ENCODE measurements at regions not wholly inside any gene's neighbourhood (a gene's known extent, or its start where the extent isn't known, plus 50 kb on each side); places are given as distances from the start of the nearest gene placed in this dataset.

DNA sequence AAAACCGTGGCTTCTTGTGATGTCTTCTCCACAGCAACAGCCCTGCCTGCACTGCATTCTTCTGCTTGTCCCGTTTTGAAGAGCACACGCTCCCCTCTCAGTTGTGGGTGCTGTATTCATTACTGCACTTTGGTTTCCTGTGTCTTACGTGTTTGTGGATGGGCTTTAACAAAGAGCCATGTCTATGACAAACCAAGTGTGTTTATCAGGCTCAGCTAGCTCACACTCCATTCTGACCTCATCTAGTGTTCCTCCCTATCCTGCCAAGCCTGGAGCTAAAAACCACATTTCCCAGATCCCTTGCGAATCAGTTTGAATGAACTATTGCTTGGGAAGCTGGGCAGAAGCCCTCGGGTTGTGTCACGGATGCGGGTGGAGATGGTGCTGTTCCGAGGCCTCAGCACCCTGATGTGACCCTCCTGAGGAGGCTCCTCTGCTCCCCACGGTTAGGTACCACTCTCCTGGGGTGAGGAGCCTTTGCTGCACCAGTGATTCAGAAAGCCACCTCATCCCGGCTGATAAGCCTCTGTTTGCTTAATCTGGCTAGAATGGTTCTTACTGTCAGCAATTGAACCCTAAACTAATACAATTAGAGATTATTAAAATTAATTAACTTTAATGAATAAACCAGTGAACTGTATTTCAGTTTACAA is 116.5 kb downstream of the GALR1 start:
- Histone ChIP-seq H2AFZ (ENCODE audit: low read length) (no peak overlapping the region), H3K4me3 (ENCODE audit: low read length in 2 of 2) (no peak overlapping the region), H3K14ac (ENCODE audit: low read length) (no peak overlapping the region), H4K91ac (ENCODE audit: low read depth, low read length, poor library complexity) (no peak overlapping the region), H3K23ac (ENCODE audit: low read depth, low read length, poor library complexity) (no peak overlapping the region), H3K9me3 (replicated peaks in 1 of 2; ENCODE audit: control insufficient read depth in 2 of 2, insufficient read depth in 1 of 2, low read depth in 1 of 2, low read length in 2 of 2) (peaks cover 0 to 10% of the 10 kb centered on the region in 2 donors), H3K4me2 (ENCODE audit: insufficient read depth, low read length, poor library complexity, severe bottlenecking) (no peak overlapping the region), H3K36me3 (replicated peaks in 1 of 2; ENCODE audit: control insufficient read depth in 2 of 2, insufficient read depth in 2 of 2, low read length in 2 of 2) (no peaks in the 10 kb centered on the region), H3K9ac (ENCODE audit: low read depth, low read length, poor library complexity) (no peak overlapping the region), H3K4ac (ENCODE audit: low read length) (no peak overlapping the region), H3K4me1 (ENCODE audit: control insufficient read depth in 2 of 2, insufficient read depth in 1 of 2, low read depth in 1 of 2, low read length in 2 of 2) (no peaks in the 10 kb centered on the region), H3K79me1 (ENCODE audit: low read depth, low read length) (no peaks in the 10 kb centered on the region), H3K27ac (replicated peaks; ENCODE audit: low read length) (no peak overlapping the region), H3K18ac (ENCODE audit: low read length) (no peak overlapping the region), H2AK5ac (ENCODE audit: low read depth, low read length) (no peak overlapping the region), H3K27me3 (ENCODE audit: control insufficient read depth in 3 of 3, insufficient read depth in 3 of 3, low read depth in 1 of 3, low read length in 3 of 3) (no peaks in the 10 kb centered on the region), H2BK5ac (ENCODE audit: low read length) (no peak overlapping the region), H2BK120ac (ENCODE audit: low read depth, low read length) (no peak overlapping the region), H2BK15ac (ENCODE audit: low read length) (no peak overlapping the region), H4K8ac (ENCODE audit: low read depth, low read length) (no peak overlapping the region), H2BK12ac (ENCODE audit: low read length) (no peak overlapping the region)
- no CpG with 5 or more reads among the region's 11 CpGs for WGBS, 2 donors (ENCODE audit: extremely low coverage in 2 of 2, insufficient read length in 2 of 2, insufficient replicate concordance in 1 of 2)
- DNase-seq (ENCODE audit: low spot score): no peak

DNA sequence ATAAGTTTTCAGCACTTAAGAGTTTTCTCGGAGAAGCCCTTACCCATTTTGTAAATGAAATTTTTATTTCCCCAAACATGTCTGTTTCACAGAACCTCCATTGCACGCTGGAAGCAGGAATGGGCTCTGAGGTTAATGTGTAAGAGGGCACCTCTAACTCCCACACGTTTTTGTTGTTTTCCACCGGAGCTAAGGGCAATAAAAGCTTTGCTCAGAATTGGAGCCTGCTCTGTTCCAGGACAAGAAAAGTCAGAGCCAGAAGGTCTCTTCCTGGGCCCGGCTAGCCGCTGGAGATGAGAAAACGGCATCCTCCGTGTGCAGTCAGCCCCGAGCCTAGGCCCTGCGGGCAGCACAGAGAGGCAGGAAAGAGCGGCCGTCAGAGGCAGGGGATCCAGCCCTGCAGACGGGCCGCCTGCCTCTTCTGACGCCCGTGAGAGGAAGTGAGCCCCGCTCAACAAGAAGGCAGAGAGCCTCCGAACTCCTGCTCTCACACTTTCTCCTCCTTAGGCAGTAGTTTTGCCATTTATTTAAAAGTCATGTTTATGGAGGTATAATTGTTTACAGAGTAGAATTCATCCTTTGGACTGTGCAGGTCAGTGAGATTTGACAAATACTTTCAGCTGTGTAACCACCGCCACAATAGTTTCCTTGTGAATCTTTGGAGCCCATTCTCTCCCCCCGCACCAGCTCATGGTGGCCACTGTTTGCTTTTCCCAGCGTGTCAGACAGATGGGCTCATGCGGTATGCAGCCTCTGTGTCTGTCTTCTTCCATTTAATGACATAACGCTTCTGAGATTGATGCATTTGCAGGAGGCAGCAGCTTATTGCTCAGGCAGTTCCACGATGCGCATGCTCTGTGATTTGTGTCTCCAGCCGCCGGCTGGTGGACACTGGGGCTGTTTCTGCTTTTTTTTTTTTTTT is 117.3 kb downstream of the GALR1 start:
- Histone ChIP-seq H3K27ac (replicated peaks; ENCODE audit: low read length) (no peak overlapping the region), H3K9ac (ENCODE audit: low read depth, low read length, poor library complexity) (no peak overlapping the region), H3K36me3 (replicated peaks in 1 of 2; ENCODE audit: control insufficient read depth in 2 of 2, insufficient read depth in 2 of 2, low read length in 2 of 2) (no peaks in the 10 kb centered on the region), H3K4ac (ENCODE audit: low read length) (no peak overlapping the region), H2BK15ac (ENCODE audit: low read length) (no peak overlapping the region), H3K14ac (ENCODE audit: low read length) (no peak overlapping the region), H2BK120ac (ENCODE audit: low read depth, low read length) (no peak overlapping the region), H2AK5ac (ENCODE audit: low read depth, low read length) (no peak overlapping the region), H3K4me1 (ENCODE audit: control insufficient read depth in 2 of 2, insufficient read depth in 1 of 2, low read depth in 1 of 2, low read length in 2 of 2) (no peaks in the 10 kb centered on the region), H4K91ac (ENCODE audit: low read depth, low read length, poor library complexity) (no peak overlapping the region), H3K9me3 (replicated peaks in 1 of 2; ENCODE audit: control insufficient read depth in 2 of 2, insufficient read depth in 1 of 2, low read depth in 1 of 2, low read length in 2 of 2) (peaks cover 0 to 8% of the 10 kb centered on the region in 2 donors), H2BK12ac (ENCODE audit: low read length) (no peak overlapping the region), H4K8ac (ENCODE audit: low read depth, low read length) (peak overlapping the region; percentile 49), H2AFZ (ENCODE audit: low read length) (peak overlapping the region; percentile 37), H3K18ac (ENCODE audit: low read length) (peak overlapping the region; percentile 32), H3K4me3 (ENCODE audit: low read length in 2 of 2) (no peak overlapping the region), H3K79me1 (ENCODE audit: low read depth, low read length) (no peaks in the 10 kb centered on the region), H2BK5ac (ENCODE audit: low read length) (no peak overlapping the region), H3K4me2 (ENCODE audit: insufficient read depth, low read length, poor library complexity, severe bottlenecking) (no peak overlapping the region), H3K27me3 (ENCODE audit: control insufficient read depth in 3 of 3, insufficient read depth in 3 of 3, low read depth in 1 of 3, low read length in 3 of 3) (no peaks in the 10 kb centered on the region), H3K23ac (ENCODE audit: low read depth, low read length, poor library complexity) (no peak overlapping the region)
- no CpG with 5 or more reads among the region's 27 CpGs for WGBS, 2 donors (ENCODE audit: extremely low coverage in 2 of 2, insufficient read length in 2 of 2, insufficient replicate concordance in 1 of 2)
- DNase-seq (ENCODE audit: low spot score): no peak

DNA sequence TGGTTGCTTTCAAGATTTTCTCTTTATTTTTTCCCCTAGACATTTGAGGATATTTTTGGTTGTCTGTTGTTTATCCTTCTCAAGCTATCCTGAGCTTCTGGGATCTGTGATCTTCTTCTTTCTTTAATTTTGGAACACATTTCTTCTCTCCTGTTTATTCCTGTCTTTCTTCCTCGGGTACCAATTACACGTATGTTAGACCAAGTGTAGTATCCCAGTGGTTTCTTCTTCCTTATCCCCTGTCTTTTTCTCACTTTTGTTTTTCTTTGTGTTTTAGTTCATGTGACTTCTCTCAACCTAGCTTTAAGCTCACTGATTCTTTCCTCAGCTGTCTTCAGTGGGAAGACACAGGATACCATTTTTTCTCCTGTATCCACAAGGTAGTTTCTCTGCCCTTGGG is 120.0 kb downstream of the GALR1 start:
- Histone ChIP-seq H3K4ac (ENCODE audit: low read length) (no peak overlapping the region), H2AFZ (ENCODE audit: low read length) (no peak overlapping the region), H2BK12ac (ENCODE audit: low read length) (no peak overlapping the region), H3K36me3 (replicated peaks in 1 of 2; ENCODE audit: control insufficient read depth in 2 of 2, insufficient read depth in 2 of 2, low read length in 2 of 2) (no peaks in the 10 kb centered on the region), H3K79me1 (ENCODE audit: low read depth, low read length) (no peaks in the 10 kb centered on the region), H4K91ac (ENCODE audit: low read depth, low read length, poor library complexity) (no peak overlapping the region), H3K18ac (ENCODE audit: low read length) (no peak overlapping the region), H2BK15ac (ENCODE audit: low read length) (no peak overlapping the region), H3K9ac (ENCODE audit: low read depth, low read length, poor library complexity) (no peak overlapping the region), H3K14ac (ENCODE audit: low read length) (no peak overlapping the region), H3K9me3 (replicated peaks in 1 of 2; ENCODE audit: control insufficient read depth in 2 of 2, insufficient read depth in 1 of 2, low read depth in 1 of 2, low read length in 2 of 2) (peaks cover 0 to 8% of the 10 kb centered on the region in 2 donors), H2BK120ac (ENCODE audit: low read depth, low read length) (no peak overlapping the region), H2BK5ac (ENCODE audit: low read length) (no peak overlapping the region), H3K27ac (replicated peaks; ENCODE audit: low read length) (no peak overlapping the region), H3K4me3 (ENCODE audit: low read length in 2 of 2) (no peak overlapping the region), H3K27me3 (ENCODE audit: control insufficient read depth in 3 of 3, insufficient read depth in 3 of 3, low read depth in 1 of 3, low read length in 3 of 3) (no peaks in the 10 kb centered on the region), H2AK5ac (ENCODE audit: low read depth, low read length) (no peak overlapping the region), H3K4me2 (ENCODE audit: insufficient read depth, low read length, poor library complexity, severe bottlenecking) (no peak overlapping the region), H3K4me1 (ENCODE audit: control insufficient read depth in 2 of 2, insufficient read depth in 1 of 2, low read depth in 1 of 2, low read length in 2 of 2) (no peaks in the 10 kb centered on the region), H4K8ac (ENCODE audit: low read depth, low read length) (no peak overlapping the region), H3K23ac (ENCODE audit: low read depth, low read length, poor library complexity) (no peak overlapping the region)
- WGBS, 2 donors (ENCODE audit: extremely low coverage in 2 of 2, insufficient read length in 2 of 2, insufficient replicate concordance in 1 of 2): no CpG with 5 or more reads among the region's 2 CpGs
- DNase-seq (ENCODE audit: low spot score): no peak

DNA sequence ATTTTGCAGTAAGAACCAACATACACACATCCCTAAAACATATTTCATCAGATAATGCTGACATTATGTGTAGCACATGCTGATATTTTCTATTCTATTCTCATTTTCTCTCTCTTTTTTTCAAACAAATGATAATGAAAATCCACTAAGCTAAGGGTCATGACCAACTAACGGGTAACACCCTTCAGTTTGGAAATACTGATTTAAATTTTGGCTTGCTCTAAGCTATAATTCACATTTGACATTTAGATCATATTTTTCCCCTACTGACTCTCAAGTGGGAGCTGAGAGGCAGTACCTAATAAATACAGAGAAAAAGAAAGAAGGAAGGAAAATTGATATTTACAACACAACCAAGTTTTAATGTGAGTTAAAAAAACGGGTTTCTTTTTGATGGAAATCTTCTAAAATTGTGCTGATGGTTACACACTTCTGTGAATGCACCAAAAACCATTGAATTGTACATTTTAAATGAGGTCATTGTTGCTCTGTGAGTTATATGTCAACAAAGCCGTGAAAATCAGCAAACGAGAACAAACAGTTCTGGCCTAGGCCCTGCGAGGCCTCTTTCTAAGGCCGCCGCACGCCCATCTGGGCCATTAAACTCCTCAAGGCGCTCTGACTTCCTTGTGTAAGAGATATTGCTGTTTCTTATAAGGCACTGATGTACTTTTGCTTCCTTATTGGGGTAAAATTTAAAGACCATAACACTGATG is 124.2 kb downstream of the GALR1 start:
- Histone ChIP-seq H3K27me3 (ENCODE audit: control insufficient read depth in 3 of 3, insufficient read depth in 3 of 3, low read depth in 1 of 3, low read length in 3 of 3) (no peaks in the 10 kb centered on the region), H3K4me1 (ENCODE audit: control insufficient read depth in 2 of 2, insufficient read depth in 1 of 2, low read depth in 1 of 2, low read length in 2 of 2) (no peaks in the 10 kb centered on the region), H4K8ac (ENCODE audit: low read depth, low read length) (no peak overlapping the region), H3K14ac (ENCODE audit: low read length) (no peak overlapping the region), H3K79me1 (ENCODE audit: low read depth, low read length) (no peaks in the 10 kb centered on the region), H3K9me3 (replicated peaks in 1 of 2; ENCODE audit: control insufficient read depth in 2 of 2, insufficient read depth in 1 of 2, low read depth in 1 of 2, low read length in 2 of 2) (peaks cover 0 to 6% of the 10 kb centered on the region in 2 donors), H3K9ac (ENCODE audit: low read depth, low read length, poor library complexity) (no peak overlapping the region), H2BK120ac (ENCODE audit: low read depth, low read length) (no peak overlapping the region), H3K4me2 (ENCODE audit: insufficient read depth, low read length, poor library complexity, severe bottlenecking) (no peak overlapping the region), H3K36me3 (replicated peaks in 1 of 2; ENCODE audit: control insufficient read depth in 2 of 2, insufficient read depth in 2 of 2, low read length in 2 of 2) (no peaks in the 10 kb centered on the region), H3K23ac (ENCODE audit: low read depth, low read length, poor library complexity) (no peak overlapping the region), H2BK12ac (ENCODE audit: low read length) (no peak overlapping the region), H2AFZ (ENCODE audit: low read length) (peak overlapping the region; percentile 40), H4K91ac (ENCODE audit: low read depth, low read length, poor library complexity) (no peak overlapping the region), H3K4ac (ENCODE audit: low read length) (no peak overlapping the region), H2BK15ac (ENCODE audit: low read length) (no peak overlapping the region), H2BK5ac (ENCODE audit: low read length) (no peak overlapping the region), H3K18ac (ENCODE audit: low read length) (no peak overlapping the region), H2AK5ac (ENCODE audit: low read depth, low read length) (no peak overlapping the region), H3K27ac (replicated peaks; ENCODE audit: low read length) (no peak overlapping the region), H3K4me3 (ENCODE audit: low read length in 2 of 2) (no peak overlapping the region)
- no CpG with 5 or more reads among the region's 9 CpGs for WGBS, 2 donors (ENCODE audit: extremely low coverage in 2 of 2, insufficient read length in 2 of 2, insufficient replicate concordance in 1 of 2)
- no peak for DNase-seq (ENCODE audit: low spot score)

All from neuronal stem cell (in vitro differentiated cells).